ENCODE measurements at regions not wholly inside any gene's neighbourhood (a gene's known extent, or its start where the extent isn't known, plus 50 kb on each side); places are given as distances from the start of the nearest gene placed in this dataset.

DNA sequence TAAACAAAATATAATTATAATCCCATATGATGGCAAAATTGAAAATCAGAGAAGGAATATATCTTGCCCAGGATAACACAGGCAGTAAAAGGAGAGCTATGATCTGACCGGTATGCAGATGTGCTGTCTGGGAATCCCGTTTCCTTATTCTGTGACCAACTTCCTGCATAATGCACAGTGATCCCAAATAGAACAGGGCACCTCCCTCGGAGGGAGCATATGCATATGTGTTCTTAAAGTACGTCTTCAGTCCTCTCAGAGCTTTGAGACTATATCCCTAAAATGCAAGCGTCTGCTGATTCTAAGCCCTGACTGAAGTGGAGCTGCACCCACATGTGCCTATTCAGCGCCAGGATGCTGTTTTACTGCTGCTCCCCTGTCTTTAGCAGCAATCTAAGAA is 366.1 kb upstream of the PTBP2 start:
- TF ChIP-seq POLR2AphosphoS5 (IDR thresholded peaks at IDR 0.05): no peak
- no peak for TF ChIP-seq POLR2A (IDR thresholded peaks at IDR 0.05; ENCODE audit: low read depth)
- TF ChIP-seq, protein P1, sequence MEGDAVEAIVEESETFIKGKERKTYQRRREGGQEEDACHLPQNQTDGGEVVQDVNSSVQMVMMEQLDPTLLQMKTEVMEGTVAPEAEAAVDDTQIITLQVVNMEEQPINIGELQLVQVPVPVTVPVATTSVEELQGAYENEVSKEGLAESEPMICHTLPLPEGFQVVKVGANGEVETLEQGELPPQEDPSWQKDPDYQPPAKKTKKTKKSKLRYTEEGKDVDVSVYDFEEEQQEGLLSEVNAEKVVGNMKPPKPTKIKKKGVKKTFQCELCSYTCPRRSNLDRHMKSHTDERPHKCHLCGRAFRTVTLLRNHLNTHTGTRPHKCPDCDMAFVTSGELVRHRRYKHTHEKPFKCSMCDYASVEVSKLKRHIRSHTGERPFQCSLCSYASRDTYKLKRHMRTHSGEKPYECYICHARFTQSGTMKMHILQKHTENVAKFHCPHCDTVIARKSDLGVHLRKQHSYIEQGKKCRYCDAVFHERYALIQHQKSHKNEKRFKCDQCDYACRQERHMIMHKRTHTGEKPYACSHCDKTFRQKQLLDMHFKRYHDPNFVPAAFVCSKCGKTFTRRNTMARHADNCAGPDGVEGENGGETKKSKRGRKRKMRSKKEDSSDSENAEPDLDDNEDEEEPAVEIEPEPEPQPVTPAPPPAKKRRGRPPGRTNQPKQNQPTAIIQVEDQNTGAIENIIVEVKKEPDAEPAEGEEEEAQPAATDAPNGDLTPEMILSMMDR (IDR thresholded peaks at IDR 0.05): no peak
